IMR-90 (cell line): ENCODE measurements at regions not wholly inside any gene's neighbourhood (a gene's known extent, or its start where the extent isn't known, plus 50 kb on each side); places are given as distances from the start of the nearest gene placed in this dataset.
A peak's percentile ranks its signal among the peaks of the same experiment; 100 is the strongest.

Experiments used
- ATAC-seq: fragments of 200-7000 bp; cut with Tn5 transposase; 2 replicates; pipeline ENCODE4 v1.9.1; 2020; ENCODE audit warnings: low read depth, mild to moderate bottlenecking, moderate library complexity
- BruUV-seq: library from RNA; stranded (reverse); fragments of 400-500 nt; replicated peaks from 2 replicates; lab custom pipeline; 2021; lab: Mats Ljungman, UMichigan
- CTCF ChIA-PET: fragments of 300-600 bp; formaldehyde crosslinking; extraction: SDS; loops from one replicate; lab custom pipeline; 2021; ENCODE audit warnings: antibody characterized with exemption; lab: Yijun Ruan, JAX
- POLR2A ChIA-PET: fragments of 300-600 bp; sonication (Branson Sonifier 250); formaldehyde crosslinking; loops from one replicate; lab custom pipeline; 2022; ENCODE audit warnings: antibody characterized with exemption; ENCODE audit not compliant: unreplicated experiment; lab: Charles Lee
- DNase-seq: peaks from one replicate; pipeline ENCODE4 v3.0.0; 2013
- H2AFZ ChIP-seq: replicated peaks from 2 replicates; pipeline ENCODE3; 2013; ENCODE audit warnings: low read length, mild to moderate bottlenecking; ENCODE audit not compliant: poor library complexity
- H2AK5ac ChIP-seq: 2 replicates; pipeline ENCODE4 v1.6.1; 2013; ENCODE audit warnings: low read depth, low read length, inconsistent platforms
- H2AK9ac ChIP-seq: replicated peaks from 2 replicates; pipeline ENCODE3; 2013; ENCODE audit warnings: mild to moderate bottlenecking, low read depth, low read length, moderate library complexity; ENCODE audit not compliant: poor library complexity
- H2BK120ac ChIP-seq: 2 replicates; pipeline ENCODE4 v1.6.1; 2013; ENCODE audit warnings: low read depth, low read length, inconsistent platforms
- H2BK15ac ChIP-seq: 3 replicates; pipeline ENCODE4 v1.6.1; 2013; ENCODE audit warnings: low read depth, low read length, inconsistent platforms
- H2BK20ac ChIP-seq: 2 replicates; pipeline ENCODE4 v1.6.1; 2013; ENCODE audit warnings: low read depth, mild to moderate bottlenecking, inconsistent platforms, low read length, moderate library complexity
- H2BK5ac ChIP-seq: 2 replicates; pipeline ENCODE4 v1.6.1; 2013; ENCODE audit warnings: mild to moderate bottlenecking, low read depth, low read length, inconsistent platforms; ENCODE audit not compliant: poor library complexity, severe bottlenecking
- H3K14ac ChIP-seq: replicated peaks from 2 replicates; pipeline ENCODE4 v1.6.1; 2013; ENCODE audit warnings: low read depth, low read length, inconsistent platforms
- H3K18ac ChIP-seq: 2 replicates; pipeline ENCODE4 v1.6.1; 2013; ENCODE audit warnings: low read depth, low read length, control low read depth
- H3K23ac ChIP-seq: 2 replicates; pipeline ENCODE4 v1.6.1; 2013; ENCODE audit warnings: low read depth, low read length, inconsistent platforms
- H3K27ac ChIP-seq: 2 replicates; pipeline ENCODE4 v1.5.1; 2013; ENCODE audit warnings: mild to moderate bottlenecking, control low read depth, low read length; ENCODE audit not compliant: insufficient read depth
- H3K27me3 ChIP-seq: 2 replicates; pipeline ENCODE4 v1.6.1; 2013; ENCODE audit warnings: low read length; ENCODE audit not compliant: control insufficient read depth, insufficient read depth
- H3K36me3 ChIP-seq: 2 replicates; pipeline ENCODE4 v1.6.1; 2013; ENCODE audit warnings: low read length, mixed read lengths; ENCODE audit not compliant: control insufficient read depth, insufficient read depth
- H3K4ac ChIP-seq: 2 replicates; pipeline ENCODE4 v1.6.1; 2013; ENCODE audit warnings: low read depth, low read length, inconsistent platforms
- H3K4me1 ChIP-seq: 2 replicates; pipeline ENCODE4 v1.6.1; 2013; ENCODE audit warnings: low read length, mixed read lengths; ENCODE audit not compliant: control insufficient read depth, insufficient read depth
- H3K4me2 ChIP-seq: 2 replicates; pipeline ENCODE4 v1.6.1; 2013; ENCODE audit warnings: low read depth, mild to moderate bottlenecking, control low read depth, low read length, moderate library complexity
- H3K4me3 ChIP-seq: 2 replicates; pipeline ENCODE4 v1.5.1; 2013; ENCODE audit warnings: low read depth, mild to moderate bottlenecking, control low read depth, low read length, moderate library complexity; ENCODE audit not compliant: insufficient read depth
- H3K56ac ChIP-seq: 2 replicates; pipeline ENCODE4 v1.6.1; 2013; ENCODE audit warnings: low read length, inconsistent platforms; ENCODE audit not compliant: insufficient read depth; ENCODE audit errors: extremely low read depth
- H3K79me1 ChIP-seq, 2 experiments: 2 replicates each; pipeline ENCODE4 v1.6.1; 2013; ENCODE audit warnings: low read length in 2 of 2, inconsistent platforms in 1 of 2, low read depth in 1 of 2
- H3K9ac ChIP-seq: 2 replicates; pipeline ENCODE4 v1.6.1; 2013; ENCODE audit warnings: low read depth, low read length, control low read depth
- H3K9me1 ChIP-seq: 2 replicates; pipeline ENCODE4 v1.6.1; 2013; ENCODE audit warnings: low read length, inconsistent platforms; ENCODE audit not compliant: insufficient read depth
- H3K9me3 ChIP-seq: 2 replicates; pipeline ENCODE4 v1.6.1; 2013; ENCODE audit warnings: low read length; ENCODE audit not compliant: control insufficient read depth, insufficient read depth
- H4K20me1 ChIP-seq: 2 replicates; pipeline ENCODE4 v1.6.1; 2013; ENCODE audit warnings: low read length, inconsistent platforms; ENCODE audit not compliant: insufficient read depth
- H4K5ac ChIP-seq: 2 replicates; pipeline ENCODE4 v1.6.1; 2013; ENCODE audit warnings: mild to moderate bottlenecking, low read depth, low read length, control low read depth
- H4K8ac ChIP-seq, 2 experiments: 2 replicates each; pipeline ENCODE4 v1.6.1; 2013; ENCODE audit warnings: low read depth in 2 of 2, low read length in 2 of 2, control low read depth in 1 of 2, inconsistent platforms in 1 of 2
- H4K91ac ChIP-seq: 2 replicates; pipeline ENCODE4 v1.6.1; 2013; ENCODE audit warnings: low read depth, low read length, inconsistent platforms; ENCODE audit not compliant: insufficient read depth
- BHLHE40 ChIP-seq: fragments of 150-350 bp; IDR thresholded peaks from 2 replicates; pipeline ENCODE4 v1.6.1; 2016; ENCODE audit warnings: mild to moderate bottlenecking, low read depth, low read length
- CEBPB ChIP-seq: IDR thresholded peaks from 2 replicates; pipeline ENCODE4 v1.6.1; 2012; ENCODE audit warnings: low read depth, low read length, improper control_type of control experiment
- CHD1 ChIP-seq: IDR thresholded peaks from 2 replicates; pipeline ENCODE4 v1.6.1; 2012; ENCODE audit warnings: low read depth, low read length, improper control_type of control experiment
- FOS ChIP-seq: fragments of 150-350 bp; IDR thresholded peaks from 2 replicates; pipeline ENCODE4 v1.6.1; 2016; ENCODE audit warnings: low read depth, low read length
- MAZ ChIP-seq: IDR thresholded peaks from 2 replicates; pipeline ENCODE4 v1.6.1; 2012; ENCODE audit warnings: low read depth, mild to moderate bottlenecking, low read length, improper control_type of control experiment, moderate library complexity, borderline replicate concordance
- NFE2L2 ChIP-seq: fragments of 150-350 bp; IDR thresholded peaks from 2 replicates; pipeline ENCODE4 v1.6.1; 2016; ENCODE audit warnings: low read depth, mild to moderate bottlenecking, low read length
- POLR2A ChIP-seq: IDR thresholded peaks from 2 replicates; pipeline ENCODE4 v1.6.1; 2012; ENCODE audit warnings: mild to moderate bottlenecking, low read depth, low read length
- RFX5 ChIP-seq: IDR thresholded peaks from 2 replicates; pipeline ENCODE4 v1.8.0; 2012; ENCODE audit warnings: low read depth, mild to moderate bottlenecking, low read length, moderate library complexity
- WGBS, 2 experiments: methylation state at CpG; one replicate each; pipeline versions ENCODE4 v1.1.5 to v1.1.7; 2013; ENCODE audit warnings: missing lambda C conversion rate in 2 of 2; ENCODE audit not compliant: insufficient read length in 1 of 2; ENCODE audit errors: extremely low coverage in 2 of 2; 5-methylcytosine and 5-hydroxymethylcytosine counted together
- dilution Hi-C: fragments of 300-500 bp; cut with HindIII; formaldehyde crosslinking; loops from one replicate; pipeline ENCODE4 v1.14.3; 2018; ENCODE audit warnings: low sequenced_read_pairs; ENCODE audit not compliant: unreplicated experiment
- in situ Hi-C: fragments of 300-500 bp; cut with MboI; formaldehyde crosslinking; loops from 3 replicates; pipeline ENCODE4 v1.14.3; 2019; ENCODE audit warnings: low sequenced_read_pairs, inconsistent platforms, mixed read lengths
- intact Hi-C: fragments of 100-400 bp; cut with micrococcal nuclease; formaldehyde crosslinking; loops from 2 replicates; pipeline ENCODE4 v1.10.0; 2022
- TF ChIP-seq, protein P1 (sequence below): conservative IDR thresholded peaks from 2 replicates; pipeline ENCODE4 v1.5.1; 2012; ENCODE audit warnings: mild to moderate bottlenecking, low read depth, low read length, improper control_type of control experiment
- TF ChIP-seq, protein P2 (sequence below): fragments of 150-350 bp; IDR thresholded peaks from 2 replicates; pipeline ENCODE4 v1.6.1; 2016; ENCODE audit warnings: low read depth, mild to moderate bottlenecking, low read length, moderate library complexity, borderline replicate concordance
- TF ChIP-seq, protein P3 (sequence below): fragments of 150-350 bp; IDR thresholded peaks from 2 replicates; pipeline ENCODE4 v1.6.1; 2017; ENCODE audit warnings: mild to moderate bottlenecking, antibody characterized with exemption, low read length, low read depth

- no TSS peak for BruUV-seq
- H3K27me3 ChIP-seq = no peaks in the 10 kb centered on the region
- ChIA-PET CTCF (no interaction called here), POLR2A (no interaction called here)
- H2AFZ ChIP-seq = peak overlapping the region; percentile 11
- TF ChIP-seq, protein P1, sequence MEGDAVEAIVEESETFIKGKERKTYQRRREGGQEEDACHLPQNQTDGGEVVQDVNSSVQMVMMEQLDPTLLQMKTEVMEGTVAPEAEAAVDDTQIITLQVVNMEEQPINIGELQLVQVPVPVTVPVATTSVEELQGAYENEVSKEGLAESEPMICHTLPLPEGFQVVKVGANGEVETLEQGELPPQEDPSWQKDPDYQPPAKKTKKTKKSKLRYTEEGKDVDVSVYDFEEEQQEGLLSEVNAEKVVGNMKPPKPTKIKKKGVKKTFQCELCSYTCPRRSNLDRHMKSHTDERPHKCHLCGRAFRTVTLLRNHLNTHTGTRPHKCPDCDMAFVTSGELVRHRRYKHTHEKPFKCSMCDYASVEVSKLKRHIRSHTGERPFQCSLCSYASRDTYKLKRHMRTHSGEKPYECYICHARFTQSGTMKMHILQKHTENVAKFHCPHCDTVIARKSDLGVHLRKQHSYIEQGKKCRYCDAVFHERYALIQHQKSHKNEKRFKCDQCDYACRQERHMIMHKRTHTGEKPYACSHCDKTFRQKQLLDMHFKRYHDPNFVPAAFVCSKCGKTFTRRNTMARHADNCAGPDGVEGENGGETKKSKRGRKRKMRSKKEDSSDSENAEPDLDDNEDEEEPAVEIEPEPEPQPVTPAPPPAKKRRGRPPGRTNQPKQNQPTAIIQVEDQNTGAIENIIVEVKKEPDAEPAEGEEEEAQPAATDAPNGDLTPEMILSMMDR = no peak
- no peak for TF ChIP-seq RFX5
- TF ChIP-seq MAZ = no peak
- no peak for TF ChIP-seq NFE2L2
- TF ChIP-seq, protein P2, sequence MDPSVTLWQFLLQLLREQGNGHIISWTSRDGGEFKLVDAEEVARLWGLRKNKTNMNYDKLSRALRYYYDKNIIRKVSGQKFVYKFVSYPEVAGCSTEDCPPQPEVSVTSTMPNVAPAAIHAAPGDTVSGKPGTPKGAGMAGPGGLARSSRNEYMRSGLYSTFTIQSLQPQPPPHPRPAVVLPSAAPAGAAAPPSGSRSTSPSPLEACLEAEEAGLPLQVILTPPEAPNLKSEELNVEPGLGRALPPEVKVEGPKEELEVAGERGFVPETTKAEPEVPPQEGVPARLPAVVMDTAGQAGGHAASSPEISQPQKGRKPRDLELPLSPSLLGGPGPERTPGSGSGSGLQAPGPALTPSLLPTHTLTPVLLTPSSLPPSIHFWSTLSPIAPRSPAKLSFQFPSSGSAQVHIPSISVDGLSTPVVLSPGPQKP = no peak
- no peak for TF ChIP-seq CEBPB
- TF ChIP-seq POLR2A = no peak
- TF ChIP-seq BHLHE40 = no peak
- TF ChIP-seq, protein P3, sequence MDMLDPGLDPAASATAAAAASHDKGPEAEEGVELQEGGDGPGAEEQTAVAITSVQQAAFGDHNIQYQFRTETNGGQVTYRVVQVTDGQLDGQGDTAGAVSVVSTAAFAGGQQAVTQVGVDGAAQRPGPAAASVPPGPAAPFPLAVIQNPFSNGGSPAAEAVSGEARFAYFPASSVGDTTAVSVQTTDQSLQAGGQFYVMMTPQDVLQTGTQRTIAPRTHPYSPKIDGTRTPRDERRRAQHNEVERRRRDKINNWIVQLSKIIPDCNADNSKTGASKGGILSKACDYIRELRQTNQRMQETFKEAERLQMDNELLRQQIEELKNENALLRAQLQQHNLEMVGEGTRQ = no peak
- no peak for TF ChIP-seq FOS
- no peak for TF ChIP-seq CHD1
- peaks cover 9% of the 10 kb centered on the region for H3K9me1 ChIP-seq
- H3K4me2 ChIP-seq = no peak overlapping the region
- H4K20me1 ChIP-seq = no peaks in the 10 kb centered on the region
- no peak overlapping the region for H2AK9ac ChIP-seq
- in situ Hi-C loops (loop anchor here (10.0 kb wide), 1 partner anchor 126 kb away; no protein-coding TSS in a partner anchor), dilution Hi-C loops (no loop called here), intact Hi-C loops (no loop called here)
- 100% methylated on average over 2 of the region's 6 CpGs; no CpG with 5 or more reads in 1 of the 2 experiments for WGBS, 2 experiments
- no peak overlapping the region for H3K14ac ChIP-seq
- H4K8ac ChIP-seq = no peak overlapping the region
- H3K9me3 ChIP-seq = no peaks in the 10 kb centered on the region
- H3K23ac ChIP-seq = no peak overlapping the region
- no peak overlapping the region for H2BK120ac ChIP-seq
- H3K56ac ChIP-seq = no peak overlapping the region
- no peak overlapping the region for H2BK5ac ChIP-seq
- no peak overlapping the region for H3K18ac ChIP-seq
- H3K27ac ChIP-seq = no peak overlapping the region
- H3K9ac ChIP-seq = no peak overlapping the region
- H3K4me3 ChIP-seq = no peak overlapping the region
- H3K4ac ChIP-seq = no peak overlapping the region
- H3K36me3 ChIP-seq = no peaks in the 10 kb centered on the region
- no peak overlapping the region for H4K5ac ChIP-seq
- no peaks in the 10 kb centered on the region for H3K79me1 ChIP-seq
- H2BK15ac ChIP-seq = no peak overlapping the region
- ATAC-seq (no peak), DNase-seq (no peak)
- peaks cover 10% of the 10 kb centered on the region for H3K4me1 ChIP-seq
- H4K91ac ChIP-seq = no peak overlapping the region
- no peak overlapping the region for H2BK20ac ChIP-seq
- no peak overlapping the region for H2AK5ac ChIP-seq
Measured at GRCh38 chr2:8548619-8549150, 133.2 kb upstream of the ID2 start.
